ENCODE measurements at regions not wholly inside any gene's neighbourhood (a gene's known extent, or its start where the extent isn't known, plus 50 kb on each side); places are given as distances from the start of the nearest gene placed in this dataset.
"Not testable (repeated sequence)": the region's sequence is repeated elsewhere in the genome, so short reads cannot be mapped to it uniquely, and the experiment has no call there.

- Mint-ChIP-seq H3K27ac (no peak overlapping the region), H3K36me3 (ENCODE audit: low read depth) (no peaks in the 10 kb centered on the region), H3K4me3 (no peak overlapping the region), H3K27me3 (peaks cover 19% of the 10 kb centered on the region), H3K4me1 (no peaks in the 10 kb centered on the region)
- ATAC-seq: no peak
- DNase-seq: no peak
- H3K9me3 ChIP-seq (ENCODE audit: control insufficient read depth, low read length, poor library complexity, severe bottlenecking): no peaks in the 10 kb centered on the region
Observed at GRCh38 chr3:152591515-152591914, 243.4 kb upstream of the P2RY1 start.

- H3K4me3 Mint-ChIP-seq: no peak overlapping the region
- H3K4me1 Mint-ChIP-seq: no peaks in the 10 kb centered on the region
- ATAC-seq: no peak
- H3K27ac Mint-ChIP-seq: no peak overlapping the region
- peaks cover 8% of the 10 kb centered on the region for H3K27me3 Mint-ChIP-seq
- no peak for DNase-seq
- H3K36me3 Mint-ChIP-seq (ENCODE audit: low read depth): no peaks in the 10 kb centered on the region
- no peaks in the 10 kb centered on the region for H3K9me3 ChIP-seq (ENCODE audit: control insufficient read depth, low read length, poor library complexity, severe bottlenecking)
Observed at GRCh38 chr3:152593242-152593641, 241.7 kb upstream of the P2RY1 start.

DNA sequence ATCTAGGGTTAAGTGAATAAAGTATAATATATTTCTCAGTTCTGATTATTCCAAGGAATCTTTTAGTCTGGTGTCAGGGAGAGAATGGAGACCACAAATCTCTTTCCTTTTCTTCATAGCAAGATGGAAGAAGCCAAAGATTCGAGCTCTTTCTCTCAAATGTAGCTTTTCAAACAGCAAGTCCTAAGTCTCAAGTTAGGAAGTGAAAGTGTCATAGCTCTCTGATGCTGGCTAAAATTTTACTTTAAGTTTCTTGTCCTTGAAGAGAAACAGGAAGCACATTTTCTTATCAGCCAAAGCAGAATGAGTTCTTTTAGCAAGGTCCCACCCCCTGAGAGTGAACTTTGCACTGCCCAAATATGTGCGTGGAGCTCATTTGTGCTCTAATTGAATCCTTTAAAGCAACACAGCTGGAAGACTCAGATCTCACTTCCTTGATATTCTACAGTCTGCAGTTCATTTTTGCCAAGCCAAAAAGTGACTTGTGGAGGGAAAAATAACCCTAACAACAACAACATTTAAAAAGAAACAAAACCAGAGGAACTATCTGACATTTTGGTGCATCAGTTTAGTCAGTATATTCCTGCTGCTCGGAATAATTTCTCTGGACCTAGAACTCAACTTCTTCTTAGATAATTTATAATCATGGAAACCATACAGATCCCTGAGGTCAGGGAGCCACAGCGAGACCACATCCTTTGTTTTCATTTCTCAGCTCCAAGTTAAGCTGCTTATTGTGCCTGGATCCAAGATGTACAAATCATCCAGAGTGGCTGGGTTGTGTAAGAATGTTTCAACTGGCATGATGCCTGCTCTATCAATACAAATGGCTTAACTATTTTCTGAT lies 238.7 kb upstream of the P2RY1 start:
- Mint-ChIP-seq H3K4me3 (no peak overlapping the region), H3K4me1 (no peaks in the 10 kb centered on the region), H3K36me3 (ENCODE audit: low read depth) (no peaks in the 10 kb centered on the region), H3K27ac (no peak overlapping the region), H3K27me3 (peaks cover 8% of the 10 kb centered on the region)
- ATAC-seq: peak; percentile 53
- no peaks in the 10 kb centered on the region for H3K9me3 ChIP-seq (ENCODE audit: control insufficient read depth, low read length, poor library complexity, severe bottlenecking)
- no peak for DNase-seq

DNA sequence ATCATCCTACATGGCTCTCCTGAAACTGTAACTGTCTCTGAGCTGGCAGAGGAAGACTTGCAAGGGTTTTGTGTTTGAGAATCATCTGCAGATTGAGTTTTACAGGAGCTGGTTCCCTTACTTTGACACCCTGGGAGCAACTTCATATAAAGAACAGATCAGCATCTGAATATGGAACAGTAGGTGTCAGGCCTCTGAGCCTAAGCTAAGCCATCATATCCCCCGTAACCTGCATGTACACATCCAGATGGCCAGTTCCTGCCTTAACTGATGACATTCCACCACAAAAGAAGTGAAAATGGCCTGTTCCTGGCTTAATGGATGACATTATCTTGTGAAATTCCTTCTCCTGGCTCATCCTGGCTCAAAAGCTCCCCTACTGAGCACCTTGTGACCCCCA lies 238.1 kb upstream of the P2RY1 start:
- H3K9me3 ChIP-seq (ENCODE audit: control insufficient read depth, low read length, poor library complexity, severe bottlenecking); ATAC-seq; H3K4me1 Mint-ChIP-seq; H3K36me3 Mint-ChIP-seq (ENCODE audit: low read depth); H3K27ac Mint-ChIP-seq; H3K27me3 Mint-ChIP-seq; H3K4me3 Mint-ChIP-seq; DNase-seq: not testable (repeated sequence)

DNA sequence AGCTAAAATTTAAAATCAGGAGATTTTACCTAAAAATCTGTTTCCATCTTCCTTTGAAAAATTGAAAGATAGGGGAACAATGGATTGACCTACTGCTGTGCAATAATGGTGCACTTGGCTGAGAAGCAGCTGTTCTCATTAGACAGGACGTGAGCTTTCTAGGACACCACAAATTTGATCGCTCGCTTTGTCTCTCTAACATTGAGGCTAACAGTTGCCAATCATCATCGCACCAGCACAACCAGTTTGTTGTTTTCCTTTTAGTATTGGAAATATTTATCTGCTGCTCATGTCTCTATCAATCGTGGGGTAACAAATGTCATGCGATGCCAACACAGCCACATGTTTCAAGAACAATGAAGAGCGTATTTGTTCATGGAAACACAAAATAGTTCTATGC lies 228.8 kb upstream of the P2RY1 start:
- ATAC-seq (no peak), DNase-seq (no peak)
- Mint-ChIP-seq H3K36me3 (ENCODE audit: low read depth) (peaks cover 2% of the 10 kb centered on the region), H3K27me3 (peaks cover 12% of the 10 kb centered on the region), H3K4me1 (no peaks in the 10 kb centered on the region), H3K4me3 (no peak overlapping the region), H3K27ac (no peak overlapping the region)
- H3K9me3 ChIP-seq (ENCODE audit: control insufficient read depth, low read length, poor library complexity, severe bottlenecking): no peaks in the 10 kb centered on the region

DNA sequence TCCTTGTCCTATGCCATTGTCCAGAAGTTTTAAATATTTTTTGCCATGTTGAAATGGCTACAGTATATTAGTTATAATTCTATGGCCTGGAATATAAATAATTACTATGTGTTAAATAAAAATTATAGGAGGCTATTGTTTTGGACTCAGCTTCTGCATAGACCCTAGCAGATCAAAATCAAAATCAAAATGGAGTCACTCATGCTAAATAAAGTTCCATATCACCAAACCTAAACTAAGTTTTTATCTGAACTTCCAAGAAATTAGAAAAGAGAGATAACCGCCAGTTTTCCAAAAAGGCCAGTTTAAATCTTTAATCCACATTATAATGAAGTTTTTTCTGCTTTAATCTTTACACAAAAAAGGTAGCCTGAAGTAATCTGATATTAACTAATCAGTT lies 227.8 kb upstream of the P2RY1 start:
- H3K4me1 Mint-ChIP-seq: peaks cover 2% of the 10 kb centered on the region
- H3K27ac Mint-ChIP-seq: no peak overlapping the region
- no peak for ATAC-seq
- H3K9me3 ChIP-seq (ENCODE audit: control insufficient read depth, low read length, poor library complexity, severe bottlenecking): no peaks in the 10 kb centered on the region
- no peak for DNase-seq
- H3K27me3 Mint-ChIP-seq: peaks cover 19% of the 10 kb centered on the region
- H3K36me3 Mint-ChIP-seq (ENCODE audit: low read depth): peaks cover 2% of the 10 kb centered on the region
- no peak overlapping the region for H3K4me3 Mint-ChIP-seq

DNA sequence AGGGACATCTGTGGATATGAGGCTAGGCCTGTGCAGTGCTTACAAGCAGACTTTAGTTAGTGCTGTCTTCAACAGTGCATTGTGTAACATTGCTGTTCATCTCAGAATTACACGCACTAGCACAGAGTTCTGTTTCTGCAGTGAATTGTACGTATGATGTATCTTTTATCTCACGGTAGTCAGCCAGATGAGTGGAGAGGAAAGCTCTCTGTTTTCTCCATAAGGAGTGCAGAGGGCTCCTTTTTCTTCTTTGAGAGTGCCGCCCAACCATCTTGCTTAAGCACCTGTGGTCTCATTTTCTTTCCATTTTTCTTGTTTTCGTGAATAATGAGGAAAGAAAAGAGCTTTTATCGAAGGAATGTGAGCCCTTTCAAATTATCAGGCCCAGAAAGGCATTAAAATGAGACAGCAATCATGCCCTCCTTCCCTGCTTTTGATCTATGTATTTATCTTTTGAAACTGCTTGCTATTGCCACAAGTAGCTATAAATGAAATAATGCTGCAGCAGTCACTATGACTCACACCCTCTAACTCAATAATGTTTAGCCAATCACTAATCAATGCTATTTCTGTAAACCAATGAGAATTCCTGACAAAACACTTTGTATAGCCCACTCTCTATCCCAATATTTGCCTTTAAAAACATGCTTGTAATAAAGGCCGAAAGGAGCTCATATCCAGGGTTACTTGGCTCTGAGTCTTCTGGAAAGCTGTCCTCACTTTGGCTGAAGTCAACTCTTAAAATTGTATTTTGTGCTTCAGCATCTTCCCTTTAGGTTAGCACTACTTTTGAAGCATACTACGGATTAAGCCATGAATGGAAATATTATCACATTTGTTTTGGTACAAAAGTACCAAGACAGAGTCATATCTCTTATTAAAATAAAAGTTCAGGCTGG lies 226.0 kb upstream of the P2RY1 start:
- ATAC-seq (no peak), DNase-seq (no peak)
- no peak overlapping the region for H3K4me3 Mint-ChIP-seq
- no peaks in the 10 kb centered on the region for H3K36me3 Mint-ChIP-seq (ENCODE audit: low read depth)
- no peak overlapping the region for H3K27ac Mint-ChIP-seq
- peaks cover 2% of the 10 kb centered on the region for H3K4me1 Mint-ChIP-seq
- H3K9me3 ChIP-seq (ENCODE audit: control insufficient read depth, low read length, poor library complexity, severe bottlenecking): no peaks in the 10 kb centered on the region
- peaks cover 20% of the 10 kb centered on the region for H3K27me3 Mint-ChIP-seq

- Mint-ChIP-seq H3K4me1 (peaks cover 2% of the 10 kb centered on the region), H3K27ac (no peak overlapping the region), H3K27me3 (peaks cover 20% of the 10 kb centered on the region), H3K4me3 (no peak overlapping the region), H3K36me3 (ENCODE audit: low read depth) (no peaks in the 10 kb centered on the region)
- H3K9me3 ChIP-seq (ENCODE audit: control insufficient read depth, low read length, poor library complexity, severe bottlenecking): no peaks in the 10 kb centered on the region
- DNase-seq (no peak), ATAC-seq (no peak)
Observed at GRCh38 chr3:152609891-152610290, 225.0 kb upstream of the P2RY1 start.

GRCh38 chr3:152610622-152611021 lies 224.3 kb upstream of the P2RY1 start:
- H3K27ac Mint-ChIP-seq: no peak overlapping the region
- no peaks in the 10 kb centered on the region for H3K36me3 Mint-ChIP-seq (ENCODE audit: low read depth)
- no peaks in the 10 kb centered on the region for H3K9me3 ChIP-seq (ENCODE audit: control insufficient read depth, low read length, poor library complexity, severe bottlenecking)
- DNase-seq (no peak), ATAC-seq (no peak)
- peaks cover 2% of the 10 kb centered on the region for H3K4me1 Mint-ChIP-seq
- H3K4me3 Mint-ChIP-seq: no peak overlapping the region
- H3K27me3 Mint-ChIP-seq: peaks cover 27% of the 10 kb centered on the region

GRCh38 chr3:152611905-152612304 lies 223.0 kb upstream of the P2RY1 start:
- H3K4me3 Mint-ChIP-seq: no peak overlapping the region
- no peak for ATAC-seq
- peaks cover 31% of the 10 kb centered on the region for H3K27me3 Mint-ChIP-seq
- peaks cover 2% of the 10 kb centered on the region for H3K4me1 Mint-ChIP-seq
- H3K36me3 Mint-ChIP-seq (ENCODE audit: low read depth): no peaks in the 10 kb centered on the region
- no peaks in the 10 kb centered on the region for H3K9me3 ChIP-seq (ENCODE audit: control insufficient read depth, low read length, poor library complexity, severe bottlenecking)
- no peak for DNase-seq
- H3K27ac Mint-ChIP-seq: no peak overlapping the region

GRCh38 chr3:152613851-152614250 lies 221.1 kb upstream of the P2RY1 start:
- DNase-seq (no peak), ATAC-seq (no peak)
- Mint-ChIP-seq H3K27me3 (peaks cover 25% of the 10 kb centered on the region), H3K36me3 (ENCODE audit: low read depth) (no peaks in the 10 kb centered on the region), H3K27ac (no peak overlapping the region), H3K4me1 (peaks cover 2% of the 10 kb centered on the region), H3K4me3 (no peak overlapping the region)
- H3K9me3 ChIP-seq (ENCODE audit: control insufficient read depth, low read length, poor library complexity, severe bottlenecking): no peaks in the 10 kb centered on the region

GRCh38 chr3:152615681-152616080 lies 219.2 kb upstream of the P2RY1 start:
- ATAC-seq (no peak), DNase-seq (no peak)
- H3K9me3 ChIP-seq (ENCODE audit: control insufficient read depth, low read length, poor library complexity, severe bottlenecking): no peaks in the 10 kb centered on the region
- H3K4me1 Mint-ChIP-seq: peaks cover 2% of the 10 kb centered on the region
- H3K36me3 Mint-ChIP-seq (ENCODE audit: low read depth): no peaks in the 10 kb centered on the region
- H3K27ac Mint-ChIP-seq: no peak overlapping the region
- peaks cover 19% of the 10 kb centered on the region for H3K27me3 Mint-ChIP-seq
- no peak overlapping the region for H3K4me3 Mint-ChIP-seq

GRCh38 chr3:152617609-152618008 lies 217.3 kb upstream of the P2RY1 start:
- no peak for DNase-seq
- Mint-ChIP-seq H3K4me3 (no peak overlapping the region), H3K27me3 (peaks cover 20% of the 10 kb centered on the region), H3K36me3 (ENCODE audit: low read depth) (no peaks in the 10 kb centered on the region), H3K27ac (no peak overlapping the region), H3K4me1 (no peaks in the 10 kb centered on the region)
- no peak for ATAC-seq
- no peaks in the 10 kb centered on the region for H3K9me3 ChIP-seq (ENCODE audit: control insufficient read depth, low read length, poor library complexity, severe bottlenecking)
